ENCODE measurements at regions not wholly inside any gene's neighbourhood (a gene's known extent, or its start where the extent isn't known, plus 50 kb on each side); places are given as distances from the start of the nearest gene placed in this dataset.

DNA sequence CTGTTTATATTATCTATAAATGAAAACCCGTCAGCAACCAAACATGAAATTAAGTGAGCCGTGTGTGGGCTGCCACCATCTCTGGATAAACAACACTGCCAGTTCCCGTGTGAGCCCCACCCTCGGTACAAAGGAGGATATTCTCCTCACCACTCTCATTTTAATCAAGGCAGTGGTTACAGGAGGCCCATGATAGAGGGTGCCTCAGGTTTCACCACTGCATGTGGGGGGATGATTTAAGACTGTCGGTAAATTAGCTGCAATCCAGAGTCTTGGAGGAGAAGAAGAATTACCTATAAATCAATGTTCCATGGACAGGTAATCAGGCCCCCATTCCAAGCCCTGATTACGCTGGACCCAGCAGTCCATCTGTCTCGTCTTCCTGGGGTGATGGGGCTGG lies 361.6 kb upstream of the SULF2 start:
- CTCF ChIA-PET, result no interaction called here
- Mint-ChIP-seq H3K4me3 (no peak overlapping the region), H3K27me3 (peaks cover 5 to 10% of the 10 kb centered on the region in 2 donors), H3K36me3 (no peaks in the 10 kb centered on the region), H3K27ac (no peak overlapping the region), H3K4me1 (no peaks in the 10 kb centered on the region), H3K9me3 (no peaks in the 10 kb centered on the region)
- H3K4me1 ChIP-seq (ENCODE audit: insufficient read depth, low read length), result no peaks in the 10 kb centered on the region
- H3K27me3 ChIP-seq (ENCODE audit: insufficient read depth, low read length, poor library complexity, severe bottlenecking), result no peaks in the 10 kb centered on the region
- no peaks in the 10 kb centered on the region for H3K9me3 ChIP-seq (ENCODE audit: low read length)
- H3K4me3 ChIP-seq (ENCODE audit: low read length), result no peak overlapping the region
- no peak overlapping the region for H3K27ac ChIP-seq (ENCODE audit: low read depth, low read length)
- POLR2A ChIA-PET, result no interaction called here
- no peak for DNase-seq
- H3K36me3 ChIP-seq (ENCODE audit: insufficient read depth, low read length), result no peaks in the 10 kb centered on the region

DNA sequence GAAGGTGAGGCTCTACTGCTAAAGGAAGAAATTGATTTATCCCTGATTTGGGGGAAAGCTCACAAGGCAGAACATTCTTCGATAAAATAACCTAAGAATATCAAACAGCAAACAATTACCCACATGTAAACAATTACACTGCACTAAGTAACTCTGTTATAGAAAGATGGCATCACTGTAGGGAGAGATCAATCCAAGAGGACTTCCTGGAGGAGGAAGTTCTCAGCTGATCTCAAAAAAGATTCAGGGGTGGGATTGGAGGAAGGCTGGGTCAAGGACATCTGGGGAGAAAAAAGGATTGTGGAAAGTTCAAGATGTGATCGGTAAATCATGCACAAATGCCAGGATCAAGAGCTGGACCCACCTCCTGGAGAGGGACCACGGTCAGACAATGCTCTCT lies 361.0 kb upstream of the SULF2 start:
- POLR2A ChIA-PET, result no interaction called here
- no peak overlapping the region for H3K4me3 Mint-ChIP-seq

DNA sequence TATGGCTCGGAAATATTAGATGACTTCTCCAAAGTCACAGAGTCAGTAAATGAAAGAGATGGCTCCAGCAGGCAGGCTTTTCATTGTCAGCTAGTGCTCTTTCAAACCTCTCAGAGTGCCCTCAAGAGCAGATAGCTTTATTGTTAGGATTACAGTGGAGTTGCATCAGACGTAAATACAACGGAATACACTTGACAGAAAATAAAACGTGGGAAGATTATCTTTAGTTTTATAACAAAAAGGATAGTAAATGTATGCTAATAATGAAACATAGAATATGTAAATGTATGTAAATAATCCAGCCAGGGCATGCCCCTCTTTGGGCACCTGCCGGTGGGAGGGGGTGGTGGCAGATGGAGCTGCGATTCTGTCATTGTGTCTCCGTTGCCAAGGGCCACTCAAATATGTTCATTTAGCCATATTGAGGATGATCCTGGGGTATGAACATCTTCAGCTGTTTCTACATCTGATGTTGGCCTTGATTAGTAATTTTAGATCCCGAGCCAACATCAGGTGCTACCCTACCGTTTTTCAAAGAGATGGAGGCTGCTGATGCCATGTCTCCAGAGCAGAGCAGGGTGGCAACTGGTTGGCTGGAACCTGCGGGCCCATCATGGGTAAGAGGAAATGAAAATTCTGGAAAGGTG lies 358.3 kb upstream of the SULF2 start:
- Mint-ChIP-seq H3K4me3 (no peak overlapping the region), H3K27ac (no peak overlapping the region)
- no peak for DNase-seq

More for the DNA sequence above, 361.0 kb upstream of the SULF2 start:
- H3K4me1 Mint-ChIP-seq, result no peaks in the 10 kb centered on the region
- H3K4me3 ChIP-seq (ENCODE audit: low read length), result no peak overlapping the region
- CTCF ChIA-PET, result no interaction called here
- peak overlapping the region in 1 of 8 donors; percentile 6 for H3K27ac Mint-ChIP-seq
- no peaks in the 10 kb centered on the region for H3K4me1 ChIP-seq (ENCODE audit: insufficient read depth, low read length)
- DNase-seq, result no peak
- no peaks in the 10 kb centered on the region for H3K27me3 ChIP-seq (ENCODE audit: insufficient read depth, low read length, poor library complexity, severe bottlenecking)
- no peak overlapping the region for H3K27ac ChIP-seq (ENCODE audit: low read depth, low read length)
- no peaks in the 10 kb centered on the region for H3K36me3 ChIP-seq (ENCODE audit: insufficient read depth, low read length)
- H3K9me3 ChIP-seq (ENCODE audit: low read length), result no peaks in the 10 kb centered on the region
- peaks cover 0 to 2% (median 0%) of the 10 kb centered on the region in 5 donors for H3K9me3 Mint-ChIP-seq
- H3K27me3 Mint-ChIP-seq, result peaks cover 8 to 12% of the 10 kb centered on the region in 2 donors
- H3K36me3 Mint-ChIP-seq, result no peaks in the 10 kb centered on the region

DNA sequence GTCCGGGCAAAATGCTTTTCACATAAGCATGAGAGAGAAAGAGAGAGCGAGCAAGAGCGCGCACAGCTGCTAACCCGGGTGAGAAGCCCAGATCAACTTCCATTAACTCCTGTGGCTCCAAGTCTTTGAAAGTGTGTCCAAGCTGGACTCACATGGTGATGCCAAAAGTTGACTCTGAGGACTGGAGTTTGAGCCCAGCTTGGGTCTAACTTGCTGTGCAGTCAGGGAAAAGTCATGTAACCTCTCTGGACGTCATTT lies 357.2 kb upstream of the SULF2 start:
- no peaks in the 10 kb centered on the region for H3K36me3 Mint-ChIP-seq
- Histone ChIP-seq H3K27me3 (ENCODE audit: insufficient read depth, low read length, poor library complexity, severe bottlenecking) (no peaks in the 10 kb centered on the region), H3K4me1 (ENCODE audit: insufficient read depth, low read length) (no peaks in the 10 kb centered on the region), H3K27ac (ENCODE audit: low read depth, low read length) (no peak overlapping the region), H3K9me3 (ENCODE audit: low read length) (no peaks in the 10 kb centered on the region), H3K4me3 (ENCODE audit: low read length) (no peak overlapping the region), H3K36me3 (ENCODE audit: insufficient read depth, low read length) (no peaks in the 10 kb centered on the region)
- H3K4me3 Mint-ChIP-seq, result no peak overlapping the region
- peaks cover 20 to 31% of the 10 kb centered on the region in 2 donors for H3K27me3 Mint-ChIP-seq
- ChIA-PET CTCF (no interaction called here), POLR2A (no interaction called here)
- no peaks in the 10 kb centered on the region for H3K4me1 Mint-ChIP-seq
- no peak for DNase-seq
- no peak overlapping the region for H3K27ac Mint-ChIP-seq
- peaks cover 0 to 2% (median 0%) of the 10 kb centered on the region in 5 donors for H3K9me3 Mint-ChIP-seq

More for the DNA sequence above, 358.3 kb upstream of the SULF2 start:
- Mint-ChIP-seq H3K9me3 (peaks cover 0 to 2% (median 0%) of the 10 kb centered on the region in 5 donors), H3K27me3 (peaks cover 14 to 24% of the 10 kb centered on the region in 2 donors), H3K36me3 (no peaks in the 10 kb centered on the region), H3K4me1 (no peaks in the 10 kb centered on the region)
- no peak overlapping the region for H3K27ac ChIP-seq (ENCODE audit: low read depth, low read length)
- CTCF ChIA-PET, result no interaction called here
- H3K4me1 ChIP-seq (ENCODE audit: insufficient read depth, low read length), result no peaks in the 10 kb centered on the region
- H3K36me3 ChIP-seq (ENCODE audit: insufficient read depth, low read length), result no peaks in the 10 kb centered on the region
- H3K27me3 ChIP-seq (ENCODE audit: insufficient read depth, low read length, poor library complexity, severe bottlenecking), result no peaks in the 10 kb centered on the region
- H3K9me3 ChIP-seq (ENCODE audit: low read length), result no peaks in the 10 kb centered on the region
- no peak overlapping the region for H3K4me3 ChIP-seq (ENCODE audit: low read length)
- POLR2A ChIA-PET, result no interaction called here

DNA sequence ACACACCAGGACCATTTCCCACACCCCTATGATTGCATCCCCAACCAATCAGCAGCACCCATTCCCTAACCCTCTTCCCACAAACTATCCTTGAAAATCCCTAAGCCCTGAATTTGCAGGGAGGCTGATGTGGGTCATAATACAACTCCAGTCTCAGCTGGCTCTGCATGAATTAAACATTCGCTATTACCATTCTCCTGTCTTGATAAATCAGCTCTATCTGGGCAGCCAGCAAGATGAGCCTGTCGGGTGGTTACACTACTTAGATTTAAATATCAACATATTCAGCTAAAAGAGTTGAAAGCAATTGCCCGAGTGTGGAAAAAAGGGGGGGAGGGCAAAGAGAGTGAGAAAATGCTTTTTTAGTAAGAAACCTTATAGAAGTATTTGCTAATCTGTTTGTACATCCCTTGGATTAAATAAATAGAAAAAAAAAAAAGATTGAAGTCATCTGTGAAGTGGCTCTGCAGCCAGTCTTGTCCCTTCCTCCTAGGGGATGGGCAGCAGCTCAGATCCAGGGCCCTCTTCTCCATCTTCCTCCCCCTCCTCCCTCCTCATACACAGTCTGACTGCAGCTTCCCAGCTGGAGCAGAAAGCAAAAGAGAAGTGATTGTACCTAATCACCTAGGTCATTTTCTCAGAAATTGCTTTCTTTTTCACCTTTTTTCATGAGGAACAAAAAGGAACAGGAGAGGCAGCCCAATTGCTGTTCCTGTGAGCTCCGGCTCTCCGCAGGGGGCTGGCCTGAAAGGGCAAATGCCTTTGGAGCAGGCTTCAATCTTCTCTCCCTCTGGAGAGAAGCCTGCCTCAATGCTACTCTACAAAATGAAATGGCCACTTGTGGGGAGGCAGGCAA lies 356.6 kb upstream of the SULF2 start:
- no peaks in the 10 kb centered on the region for H3K4me1 ChIP-seq (ENCODE audit: insufficient read depth, low read length)
- H3K4me3 Mint-ChIP-seq, result no peak overlapping the region
- no peaks in the 10 kb centered on the region for H3K4me1 Mint-ChIP-seq
- H3K27me3 Mint-ChIP-seq, result peaks cover 18 to 29% of the 10 kb centered on the region in 2 donors
- no peak overlapping the region for H3K27ac ChIP-seq (ENCODE audit: low read depth, low read length)
- H3K36me3 ChIP-seq (ENCODE audit: insufficient read depth, low read length), result no peaks in the 10 kb centered on the region
- H3K9me3 ChIP-seq (ENCODE audit: low read length), result no peaks in the 10 kb centered on the region
- no peaks in the 10 kb centered on the region for H3K36me3 Mint-ChIP-seq
- no peak for DNase-seq
- no peak overlapping the region for H3K27ac Mint-ChIP-seq
- ChIA-PET CTCF (no interaction called here), POLR2A (no interaction called here)
- no peak overlapping the region for H3K4me3 ChIP-seq (ENCODE audit: low read length)
- H3K9me3 Mint-ChIP-seq, result peaks cover 0 to 2% (median 0%) of the 10 kb centered on the region in 5 donors
- H3K27me3 ChIP-seq (ENCODE audit: insufficient read depth, low read length, poor library complexity, severe bottlenecking), result no peaks in the 10 kb centered on the region

DNA sequence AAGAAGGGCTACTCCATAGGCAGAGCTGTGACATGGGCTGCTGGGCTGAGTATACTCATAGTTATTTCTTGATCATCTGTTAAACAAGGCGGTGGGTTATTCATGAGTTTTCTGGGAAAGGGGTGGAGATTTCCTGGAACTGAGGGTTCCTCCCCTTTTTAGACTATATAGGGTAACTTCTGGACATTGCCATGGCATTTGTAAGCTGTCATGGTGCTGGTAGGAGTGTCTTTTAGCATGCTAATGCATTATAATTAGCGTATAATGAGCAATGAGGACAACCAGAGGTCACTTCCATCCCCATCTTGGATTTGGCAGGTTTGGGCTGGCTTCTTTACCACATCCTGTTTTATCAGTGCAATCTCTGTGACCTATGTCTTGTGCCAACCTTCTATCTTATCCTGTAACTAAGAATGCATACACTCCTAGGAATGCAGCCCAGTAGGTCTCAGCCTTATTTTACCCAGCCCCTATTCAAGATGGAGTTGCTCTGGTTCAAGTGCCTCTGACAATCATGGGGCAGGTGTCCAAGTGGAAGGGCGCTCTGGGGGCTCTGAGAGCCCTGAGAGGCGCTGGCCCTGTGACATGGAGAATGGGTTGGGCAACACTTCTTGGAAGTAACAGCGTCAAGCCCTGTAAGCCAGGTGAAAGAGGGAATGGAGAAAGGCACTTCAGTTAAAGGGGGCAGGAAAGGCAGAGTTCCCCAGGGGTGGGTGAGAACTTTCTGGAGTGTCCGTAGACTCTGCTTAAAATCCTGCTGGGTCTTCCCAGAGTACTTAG lies 354.2 kb upstream of the SULF2 start:
- ChIA-PET POLR2A (no interaction called here), CTCF (no interaction called here)
- DNase-seq, result no peak
- peaks cover 19 to 30% of the 10 kb centered on the region in 2 donors for H3K27me3 Mint-ChIP-seq
- H3K9me3 Mint-ChIP-seq, result peaks cover 0 to 2% (median 0%) of the 10 kb centered on the region in 5 donors
- H3K4me1 Mint-ChIP-seq, result no peaks in the 10 kb centered on the region
- H3K36me3 ChIP-seq (ENCODE audit: insufficient read depth, low read length), result no peaks in the 10 kb centered on the region
- no peak overlapping the region for H3K27ac Mint-ChIP-seq
- no peaks in the 10 kb centered on the region for H3K4me1 ChIP-seq (ENCODE audit: insufficient read depth, low read length)
- no peaks in the 10 kb centered on the region for H3K27me3 ChIP-seq (ENCODE audit: insufficient read depth, low read length, poor library complexity, severe bottlenecking)
- no peak overlapping the region for H3K4me3 Mint-ChIP-seq
- no peaks in the 10 kb centered on the region for H3K9me3 ChIP-seq (ENCODE audit: low read length)
- H3K27ac ChIP-seq (ENCODE audit: low read depth, low read length), result no peak overlapping the region
- H3K36me3 Mint-ChIP-seq, result no peaks in the 10 kb centered on the region
- H3K4me3 ChIP-seq (ENCODE audit: low read length), result no peak overlapping the region

DNA sequence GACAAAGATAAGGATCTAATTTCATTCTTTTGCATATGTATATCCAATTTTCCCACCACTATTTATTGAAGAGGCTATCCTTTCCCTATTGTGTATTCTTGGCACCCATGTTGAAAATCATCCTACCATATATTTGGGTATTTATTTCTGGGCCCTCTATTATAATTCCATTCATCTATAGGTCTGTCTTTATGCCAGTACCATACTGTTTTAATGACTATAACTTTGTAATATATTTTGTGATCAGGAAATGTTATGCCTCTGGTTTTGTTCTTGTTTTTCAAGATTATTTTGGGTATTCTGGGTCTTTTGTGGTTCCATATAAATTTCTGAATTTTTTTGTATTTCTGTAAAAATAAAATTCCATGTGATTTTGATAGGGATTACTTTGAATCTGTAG lies 347.6 kb upstream of the SULF2 start:
- Histone ChIP-seq H3K4me1 (ENCODE audit: insufficient read depth, low read length) (no peaks in the 10 kb centered on the region), H3K27ac (ENCODE audit: low read depth, low read length) (no peak overlapping the region), H3K27me3 (ENCODE audit: insufficient read depth, low read length, poor library complexity, severe bottlenecking) (no peaks in the 10 kb centered on the region), H3K4me3 (ENCODE audit: low read length) (no peak overlapping the region), H3K36me3 (ENCODE audit: insufficient read depth, low read length) (no peaks in the 10 kb centered on the region), H3K9me3 (ENCODE audit: low read length) (no peaks in the 10 kb centered on the region)
- no peaks in the 10 kb centered on the region for H3K4me1 Mint-ChIP-seq
- H3K27ac Mint-ChIP-seq, result no peak overlapping the region
- H3K27me3 Mint-ChIP-seq, result peaks cover 9 to 39% of the 10 kb centered on the region in 2 donors
- no peaks in the 10 kb centered on the region for H3K36me3 Mint-ChIP-seq
- DNase-seq, result no peak
- CTCF ChIA-PET, result no interaction called here
- H3K9me3 Mint-ChIP-seq, result peaks cover 0 to 13% (median 8%) of the 10 kb centered on the region in 5 donors
- H3K4me3 Mint-ChIP-seq, result no peak overlapping the region
- POLR2A ChIA-PET, result interaction anchor here (0.6 kb wide), 1 partner anchor 944 kb away, joined by 3 read pairs; no protein-coding TSS in a partner anchor

DNA sequence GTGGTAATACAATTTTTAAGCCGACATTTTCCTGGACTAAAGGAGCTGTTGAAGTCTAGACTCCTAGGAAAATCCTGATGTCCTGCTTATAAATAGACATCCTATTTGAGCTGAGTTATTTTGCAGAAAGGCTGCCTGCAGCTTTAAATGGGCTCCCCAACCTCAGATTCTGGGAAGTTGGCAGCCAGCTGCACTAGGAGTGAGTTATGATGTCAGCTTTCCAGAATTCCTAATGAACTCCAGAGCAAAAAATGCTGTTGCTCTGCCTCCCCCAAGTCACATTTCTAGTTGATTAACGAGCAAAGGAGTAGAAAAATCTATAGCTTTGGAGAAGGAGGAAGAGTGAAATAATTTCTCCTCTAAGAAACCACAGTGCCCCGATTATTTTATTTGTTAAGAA lies 346.3 kb upstream of the SULF2 start:
- H3K4me3 ChIP-seq (ENCODE audit: low read length), result no peak overlapping the region
- CTCF ChIA-PET, result no interaction called here

More for the DNA sequence above, 346.3 kb upstream of the SULF2 start:
- H3K27ac ChIP-seq (ENCODE audit: low read depth, low read length), result no peak overlapping the region
- peaks cover 0 to 13% (median 8%) of the 10 kb centered on the region in 5 donors for H3K9me3 Mint-ChIP-seq
- POLR2A ChIA-PET, result no interaction called here
- H3K4me1 ChIP-seq (ENCODE audit: insufficient read depth, low read length), result no peaks in the 10 kb centered on the region
- H3K9me3 ChIP-seq (ENCODE audit: low read length), result no peaks in the 10 kb centered on the region
- DNase-seq, result no peak
- no peaks in the 10 kb centered on the region for H3K4me1 Mint-ChIP-seq
- H3K27me3 ChIP-seq (ENCODE audit: insufficient read depth, low read length, poor library complexity, severe bottlenecking), result no peaks in the 10 kb centered on the region
- H3K36me3 Mint-ChIP-seq, result no peaks in the 10 kb centered on the region
- H3K4me3 Mint-ChIP-seq, result no peak overlapping the region
- peaks cover 8 to 35% of the 10 kb centered on the region in 2 donors for H3K27me3 Mint-ChIP-seq
- peak overlapping the region in 1 of 8 donors; percentile 55 for H3K27ac Mint-ChIP-seq
- no peaks in the 10 kb centered on the region for H3K36me3 ChIP-seq (ENCODE audit: insufficient read depth, low read length)
